PC-9 (cell line): ENCODE measurements at regions not wholly inside any gene's neighbourhood (a gene's known extent, or its start where the extent isn't known, plus 50 kb on each side); places are given as distances from the start of the nearest gene placed in this dataset.

ENCODE experiments used
- BruUV-seq: library from RNA; stranded (reverse); fragments of 400-500 nt; replicated peaks from 2 replicates; lab custom pipeline; 2021; lab: Mats Ljungman, UMichigan
- CTCF ChIA-PET: fragments of 300-600 bp; sonication (Branson Sonifier 250); formaldehyde crosslinking; loops from one replicate; lab custom pipeline; 2022; ENCODE audit warnings: antibody characterized with exemption; lab: Charles Lee
- POLR2A ChIA-PET: fragments of 300-600 bp; sonication (Branson Sonifier 250); formaldehyde crosslinking; loops from one replicate; lab custom pipeline; 2022; ENCODE audit warnings: antibody characterized with exemption; ENCODE audit not compliant: unreplicated experiment; lab: Charles Lee
- DNase-seq, 2 experiments: peaks; one replicate each; pipeline versions ENCODE4 v3.0.0 to v3.0.0-alpha.2; 2015 to 2022; ENCODE audit warnings: mixed read lengths in 1 of 2
- H2AFZ ChIP-seq: fragments of 200-600 bp; sonication (generic); 2 replicates; pipeline ENCODE4 v1.8.1; 2017; ENCODE audit warnings: antibody characterized with exemption
- H3F3A ChIP-seq: fragments of 200-600 bp; sonication (generic); 2 replicates; pipeline ENCODE4 v1.8.1; 2017; ENCODE audit warnings: antibody characterized with exemption, mild to moderate bottlenecking, low read depth; ENCODE audit not compliant: insufficient read depth
- H3K27ac ChIP-seq: fragments of 200-600 bp; sonication (generic); 2 replicates; pipeline ENCODE4 v1.6.1; 2016; ENCODE audit warnings: mixed run types
- H3K27me3 ChIP-seq: fragments of 200-600 bp; sonication (generic); 2 replicates; pipeline ENCODE4 v1.6.1; 2016; ENCODE audit warnings: low read depth, mixed run types; ENCODE audit not compliant: insufficient read depth
- H3K36me3 ChIP-seq: fragments of 200-600 bp; sonication (generic); 2 replicates; pipeline ENCODE4 v1.6.1; 2016; ENCODE audit warnings: low read depth, mixed run types
- H3K4me1 ChIP-seq: fragments of 200-600 bp; sonication (generic); replicated peaks from 2 replicates; pipeline ENCODE4 v1.6.1; 2016; ENCODE audit warnings: mixed run types; ENCODE audit not compliant: insufficient read depth
- H3K4me2 ChIP-seq: fragments of 200-600 bp; sonication (generic); 2 replicates; pipeline ENCODE4 v1.6.1; 2017; ENCODE audit warnings: mixed run types
- H3K4me3 ChIP-seq: fragments of 200-600 bp; sonication (generic); 2 replicates; pipeline ENCODE4 v1.6.1; 2016; ENCODE audit warnings: mixed run types
- H3K79me2 ChIP-seq: fragments of 200-600 bp; sonication (generic); 2 replicates; pipeline ENCODE4 v1.6.1; 2017; ENCODE audit warnings: low read depth, mixed run types
- H3K9me2 ChIP-seq: fragments of 200-600 bp; sonication (generic); 2 replicates; pipeline ENCODE4 v1.8.1; 2017; ENCODE audit warnings: mild to moderate bottlenecking; ENCODE audit not compliant: insufficient read depth
- H3K9me3 ChIP-seq: fragments of 200-600 bp; sonication (generic); 2 replicates; pipeline ENCODE4 v1.8.1; 2016; ENCODE audit warnings: low read depth; ENCODE audit not compliant: insufficient read depth
- H4K20me1 ChIP-seq: fragments of 200-600 bp; sonication (generic); 2 replicates; pipeline ENCODE4 v1.8.1; 2017; ENCODE audit not compliant: insufficient read depth
- CTCF ChIP-seq: fragments of 200-600 bp; sonication (generic); conservative IDR thresholded peaks from 2 replicates; pipeline ENCODE4 v1.6.1; 2017; ENCODE audit warnings: mixed run types, antibody characterized with exemption, mild to moderate bottlenecking, moderate library complexity
- EZH2 ChIP-seq: fragments of 200-600 bp; sonication (generic); IDR thresholded peaks from 2 replicates; pipeline ENCODE4 v1.8.0; 2017; ENCODE audit warnings: antibody characterized with exemption, low read depth
- intact Hi-C: fragments of 100-400 bp; cut with micrococcal nuclease; formaldehyde crosslinking; loops from one replicate; pipeline ENCODE4 v1.10.0; 2022; ENCODE audit not compliant: unreplicated experiment

GRCh38 chr12:3362737-3363136 lies 128.3 kb upstream of the PRMT8 start:
- H3K4me3 ChIP-seq: no peak overlapping the region
- H3K27ac ChIP-seq: no peak overlapping the region
- no peak overlapping the region for H3K4me2 ChIP-seq
- no peak for DNase-seq
- BruUV-seq: no TSS peak
- no peaks in the 10 kb centered on the region for H3K4me1 ChIP-seq
- H3K9me2 ChIP-seq: no peaks in the 10 kb centered on the region
- no peaks in the 10 kb centered on the region for H3K9me3 ChIP-seq
- H3K79me2 ChIP-seq: no peaks in the 10 kb centered on the region
- H2AFZ ChIP-seq: no peak overlapping the region
- no peaks in the 10 kb centered on the region for H3F3A ChIP-seq
- H3K36me3 ChIP-seq: no peaks in the 10 kb centered on the region
- no peak for TF ChIP-seq EZH2
- no peak for TF ChIP-seq CTCF
- H3K27me3 ChIP-seq: peaks cover 91% of the 10 kb centered on the region
- ChIA-PET CTCF (no interaction called here), POLR2A (no interaction called here)
- H4K20me1 ChIP-seq: no peaks in the 10 kb centered on the region
- intact Hi-C loops: no loop called here

GRCh38 chr12:3363608-3364007 lies 127.4 kb upstream of the PRMT8 start:
- H3K4me3 ChIP-seq: no peak overlapping the region
- peaks cover 91% of the 10 kb centered on the region for H3K27me3 ChIP-seq
- no peaks in the 10 kb centered on the region for H4K20me1 ChIP-seq
- intact Hi-C loops: no loop called here
- no TSS peak for BruUV-seq
- no peaks in the 10 kb centered on the region for H3K36me3 ChIP-seq
- no peak overlapping the region for H3K27ac ChIP-seq
- H3F3A ChIP-seq: no peaks in the 10 kb centered on the region
- no peak for DNase-seq
- no peaks in the 10 kb centered on the region for H3K9me3 ChIP-seq
- ChIA-PET CTCF (no interaction called here), POLR2A (interaction anchor here (0.7 kb wide), 1 partner anchor 77 kb away, joined by 3 read pairs; no protein-coding TSS in a partner anchor)
- H3K4me2 ChIP-seq: no peak overlapping the region
- no peaks in the 10 kb centered on the region for H3K9me2 ChIP-seq
- no peak overlapping the region for H2AFZ ChIP-seq
- TF ChIP-seq EZH2 (no peak), CTCF (no peak)
- H3K4me1 ChIP-seq: no peaks in the 10 kb centered on the region
- no peaks in the 10 kb centered on the region for H3K79me2 ChIP-seq

GRCh38 chr12:3364226-3364625 lies 126.8 kb upstream of the PRMT8 start:
- H3K4me1 ChIP-seq: no peaks in the 10 kb centered on the region
- no peaks in the 10 kb centered on the region for H4K20me1 ChIP-seq
- H3K27ac ChIP-seq: no peak overlapping the region
- H3K4me2 ChIP-seq: no peak overlapping the region
- no peak for DNase-seq
- H3K4me3 ChIP-seq: no peak overlapping the region
- no peak for TF ChIP-seq CTCF
- no peak for TF ChIP-seq EZH2
- ChIA-PET CTCF (no interaction called here), POLR2A (interaction anchor here (0.7 kb wide), 1 partner anchor 77 kb away, joined by 3 read pairs; no protein-coding TSS in a partner anchor)
- H3K9me2 ChIP-seq: no peaks in the 10 kb centered on the region
- H3K36me3 ChIP-seq: no peaks in the 10 kb centered on the region
- intact Hi-C loops: no loop called here
- peaks cover 91% of the 10 kb centered on the region for H3K27me3 ChIP-seq
- no peak overlapping the region for H2AFZ ChIP-seq
- H3K79me2 ChIP-seq: no peaks in the 10 kb centered on the region
- H3K9me3 ChIP-seq: no peaks in the 10 kb centered on the region
- no TSS peak for BruUV-seq
- no peaks in the 10 kb centered on the region for H3F3A ChIP-seq
